GM19463 (cell line): ENCODE measurements at regions not wholly inside any gene's neighbourhood (a gene's known extent, or its start where the extent isn't known, plus 50 kb on each side); places are given as distances from the start of the nearest gene placed in this dataset.
"Not testable (repeated sequence)": the region's sequence is repeated elsewhere in the genome, so short reads cannot be mapped to it uniquely, and the experiment has no call there.

ENCODE experiments used
- ATAC-seq: cut with Tn5 transposase; IDR thresholded peaks from one replicate; pipeline ENCODE4 v1.9.1; 2021; ENCODE audit warnings: mild to moderate bottlenecking, moderate library complexity; ENCODE audit not compliant: unreplicated experiment

DNA sequence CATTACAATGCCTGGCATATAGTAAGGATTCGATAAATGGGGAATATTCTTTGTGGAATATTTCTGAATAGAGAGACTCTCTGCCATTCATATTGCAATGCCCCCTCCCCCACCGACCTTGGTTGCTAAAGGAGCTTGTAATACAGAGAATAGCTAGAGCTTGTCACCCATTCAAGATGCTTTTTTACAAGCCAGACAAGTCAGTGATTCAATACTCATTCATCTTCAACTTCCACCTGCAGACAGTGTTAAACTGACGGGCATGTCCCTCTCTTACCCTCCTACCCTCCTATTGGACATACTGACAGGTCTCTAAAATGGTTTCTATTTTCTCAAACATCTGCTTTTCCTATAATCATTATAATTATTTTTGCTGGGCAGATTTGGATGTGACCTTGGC, 257.4 kb downstream of the KCNJ2 start:
- no peak for ATAC-seq

DNA sequence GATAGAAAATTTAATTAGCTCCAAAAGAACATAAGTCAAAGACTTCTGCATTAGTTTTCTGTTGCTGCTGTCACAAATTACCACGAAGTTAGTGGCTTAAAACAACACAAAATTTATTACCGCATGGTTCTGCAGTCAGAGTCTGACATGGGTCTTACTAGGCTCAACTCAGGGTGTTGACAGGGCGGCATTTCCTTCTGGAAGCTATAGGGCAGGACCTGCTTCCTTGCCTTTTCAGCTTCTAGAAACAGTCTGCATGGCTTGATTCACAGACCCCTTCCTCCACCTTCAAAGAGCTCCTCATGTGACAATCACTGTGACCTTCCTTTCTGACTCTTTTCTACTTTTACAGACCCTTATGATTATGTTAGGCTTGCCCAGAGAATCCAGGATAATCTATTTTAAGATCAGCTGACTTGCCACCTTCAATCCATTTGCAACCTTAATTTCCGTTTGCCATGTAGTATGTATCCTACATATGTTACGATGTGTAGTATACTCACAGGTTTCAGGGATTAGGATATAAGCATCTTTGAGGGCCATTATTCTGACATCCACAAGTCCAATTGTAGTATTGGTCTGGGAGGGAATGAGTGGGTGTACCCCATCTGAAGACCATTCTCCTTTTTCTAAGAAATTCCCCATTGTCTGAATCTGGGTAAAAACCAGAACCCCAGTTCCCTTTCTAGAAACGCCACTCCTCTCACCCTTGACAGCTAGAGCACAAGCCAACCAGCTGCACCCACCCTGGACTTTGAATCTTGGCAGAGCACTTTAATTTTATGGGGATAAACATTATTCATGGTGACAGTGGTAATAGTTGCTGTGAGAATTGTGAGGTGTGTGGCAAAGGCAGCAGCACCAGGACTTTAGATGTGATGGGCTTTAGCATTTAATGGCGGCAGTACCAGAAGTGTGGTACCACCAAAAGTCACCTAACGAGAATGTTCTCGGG, 265.5 kb downstream of the KCNJ2 start:
- no peak for ATAC-seq

DNA sequence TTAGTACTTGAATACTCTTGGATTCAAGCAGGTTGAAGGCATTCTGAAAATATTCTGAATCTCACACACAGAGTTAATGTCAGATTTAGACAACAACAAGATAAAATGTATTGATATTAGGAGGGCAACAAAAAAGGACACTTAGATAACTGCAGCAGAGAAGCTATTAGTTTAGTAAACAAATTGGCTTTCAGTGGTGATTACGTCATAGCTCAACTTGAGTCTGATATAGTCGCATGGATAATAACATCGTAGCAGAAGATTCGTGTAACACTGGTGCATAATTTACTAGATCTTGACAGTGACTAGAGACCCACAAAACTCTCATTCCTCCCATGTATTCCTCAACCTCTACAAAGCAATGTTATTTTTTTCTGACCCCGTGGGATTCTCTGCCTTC, 268.3 kb downstream of the KCNJ2 start:
- ATAC-seq, result no peak

DNA sequence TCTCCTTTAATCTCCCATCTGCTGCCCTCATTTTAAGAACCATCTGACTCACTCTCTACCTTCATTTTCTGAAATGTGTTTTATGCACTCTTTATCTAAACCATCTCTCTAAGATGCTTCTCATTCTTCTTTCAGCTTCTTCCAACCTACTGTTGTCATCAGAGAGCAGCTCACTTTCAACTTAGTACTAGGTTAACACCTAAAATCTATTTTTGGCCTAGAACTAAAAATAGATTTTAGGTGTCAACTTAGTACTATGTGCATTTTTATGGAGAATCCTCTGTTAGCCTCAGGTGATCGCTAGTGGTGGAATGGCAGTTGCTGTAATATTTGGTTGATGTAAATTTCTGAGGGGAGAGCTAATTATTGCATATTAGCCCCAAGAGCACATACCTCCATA, 277.1 kb downstream of the KCNJ2 start:
- no peak for ATAC-seq

DNA sequence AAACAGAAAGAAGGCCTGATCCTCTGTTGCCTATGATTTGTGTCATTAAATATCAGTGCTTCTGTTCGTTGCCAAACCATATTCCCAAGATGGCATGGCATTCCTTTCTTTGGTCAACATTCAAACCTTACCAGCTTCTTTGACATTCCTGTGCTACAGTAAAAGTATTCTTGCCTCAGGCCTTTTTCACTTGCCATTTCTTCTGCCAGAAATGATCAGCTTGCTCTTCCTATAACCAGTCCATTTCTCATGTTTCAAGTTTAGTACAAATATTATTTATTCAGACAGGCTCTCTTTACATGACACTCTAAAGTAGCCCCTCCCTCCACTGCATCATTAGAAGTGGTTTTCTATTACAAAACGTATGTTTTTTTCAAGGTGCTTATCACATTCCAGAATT, 278.3 kb downstream of the KCNJ2 start:
- ATAC-seq, result no peak

DNA sequence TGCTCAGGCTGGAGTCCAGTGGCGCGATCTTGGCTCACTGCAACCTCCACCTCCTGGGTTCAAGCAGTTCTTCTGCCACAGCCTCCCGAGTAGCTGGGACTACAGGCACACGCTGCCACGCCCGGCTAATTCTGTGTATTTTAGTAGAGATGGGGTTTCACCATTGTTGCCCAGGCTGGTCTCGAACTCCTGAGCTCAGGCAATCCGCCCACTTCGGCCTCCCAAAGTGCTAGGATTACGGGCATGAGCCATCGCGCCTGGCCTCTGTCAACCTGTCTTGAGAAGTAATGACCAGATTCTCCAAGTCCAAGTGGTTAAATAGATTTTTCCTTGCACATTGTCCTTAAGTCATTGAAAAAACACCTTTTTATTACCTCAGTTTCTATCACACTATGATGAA, 283.7 kb downstream of the KCNJ2 start:
- ATAC-seq, result not testable (repeated sequence)

DNA sequence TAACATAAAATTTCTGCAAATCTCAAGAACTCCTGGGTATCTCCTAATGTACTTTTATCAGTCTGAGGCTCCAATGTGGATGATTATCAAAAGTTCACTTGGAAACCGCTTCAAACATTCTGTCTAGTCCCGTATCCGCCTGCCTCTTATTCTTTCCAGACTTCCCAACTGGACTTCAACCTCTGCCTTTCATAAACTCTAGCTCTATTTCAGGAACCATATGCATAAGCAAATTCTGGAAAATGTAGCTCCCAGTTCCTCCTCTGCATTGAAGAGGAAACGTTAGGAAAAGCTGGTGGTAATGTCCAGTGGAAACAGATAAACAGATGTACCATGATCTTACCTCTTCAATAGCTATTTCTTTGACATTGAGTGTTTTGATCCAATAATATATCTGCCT, 285.0 kb downstream of the KCNJ2 start:
- ATAC-seq, result no peak

DNA sequence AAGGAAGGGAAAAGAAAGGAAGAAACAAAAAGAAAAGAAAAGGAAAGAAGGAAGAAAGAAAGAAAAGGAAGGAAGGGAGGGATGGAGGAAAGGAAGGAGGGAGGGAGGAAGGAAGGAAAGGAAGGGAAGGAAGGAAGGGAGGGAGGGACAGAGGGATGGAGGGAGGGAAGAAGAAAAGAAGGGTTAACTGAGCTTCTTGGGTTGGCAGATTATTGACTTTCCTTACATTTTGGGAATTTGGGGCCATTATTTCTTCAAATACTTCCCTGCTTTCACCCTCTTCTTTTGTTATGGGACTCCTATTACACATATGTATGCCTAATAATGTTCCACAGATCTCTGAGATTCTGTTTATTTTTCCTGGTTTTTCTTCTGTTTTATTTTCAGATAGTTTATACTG, 285.6 kb downstream of the KCNJ2 start:
- no peak for ATAC-seq

DNA sequence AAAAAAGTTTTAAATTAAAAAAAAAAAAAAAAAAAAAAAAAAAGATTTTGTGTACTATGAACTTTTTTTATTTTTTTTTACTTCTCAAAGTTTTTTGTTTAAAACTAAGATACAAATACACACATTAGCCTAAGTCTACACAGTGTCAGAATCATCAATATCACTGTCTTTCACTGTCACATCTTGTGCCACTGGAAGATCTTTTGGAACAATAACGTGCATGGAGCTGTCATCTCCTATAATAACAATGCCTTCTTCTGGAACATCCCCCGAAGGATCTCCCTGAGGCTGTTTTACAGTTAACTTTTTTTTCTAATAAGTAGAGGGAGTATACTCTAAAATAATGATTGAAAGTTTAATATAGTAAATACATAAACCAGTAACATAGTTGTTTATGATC, 295.7 kb downstream of the KCNJ2 start:
- ATAC-seq, result no peak

DNA sequence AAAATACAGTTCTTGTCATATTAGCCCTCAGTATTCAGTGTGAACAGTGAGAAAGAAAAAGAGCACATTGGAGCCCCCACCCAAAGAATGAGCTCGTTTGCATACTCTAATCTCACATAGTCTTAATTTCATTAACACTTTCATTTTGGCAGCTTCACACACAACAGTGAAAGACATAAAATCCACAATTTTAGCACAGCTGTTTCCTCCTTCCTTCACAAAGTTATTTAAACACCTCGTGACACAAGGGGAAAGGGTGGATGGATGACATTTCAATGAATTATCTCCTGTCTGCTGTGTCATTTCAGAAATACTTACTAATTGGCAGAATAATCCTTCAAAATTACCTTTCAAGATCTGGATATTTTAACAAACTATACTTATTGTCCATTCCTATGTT, 299.3 kb downstream of the KCNJ2 start:
- ATAC-seq, result no peak

DNA sequence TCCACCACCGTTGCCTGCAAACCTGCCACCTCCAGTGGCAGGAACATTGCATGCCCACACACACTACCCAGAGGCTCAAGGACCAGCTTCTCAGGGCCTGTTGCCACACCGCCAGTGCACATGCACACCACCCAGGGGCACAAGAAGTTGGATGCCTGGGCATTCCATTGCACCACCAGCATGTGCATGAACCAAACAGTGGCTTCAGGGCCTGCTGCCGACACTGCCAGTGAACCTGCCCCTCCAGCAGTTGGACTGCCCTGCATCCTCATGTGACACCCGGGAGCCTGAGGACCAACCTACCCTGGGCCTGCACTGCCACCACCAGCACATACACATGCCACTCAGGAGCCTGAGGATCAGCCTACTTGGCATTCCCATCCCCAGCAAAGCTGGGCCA, 303.7 kb downstream of the KCNJ2 start:
- ATAC-seq, result no peak

DNA sequence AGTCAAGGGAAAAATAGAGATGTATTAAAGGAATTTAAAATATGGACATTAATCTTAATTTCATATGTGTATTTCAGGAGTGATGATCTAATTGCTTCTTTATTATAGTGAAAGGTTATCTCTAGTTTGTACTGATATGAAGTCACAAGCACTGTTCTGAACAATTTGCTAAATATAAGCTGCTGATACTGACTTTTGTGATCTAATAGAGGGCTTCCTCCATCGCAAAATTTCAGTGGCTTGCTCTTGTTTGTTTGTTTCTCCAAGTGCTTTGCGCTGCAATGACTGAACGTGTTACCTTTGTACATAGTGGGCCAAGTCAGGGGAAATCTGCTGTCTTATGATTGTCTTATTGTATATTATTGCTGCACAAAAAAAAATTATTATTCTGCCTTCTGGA, 307.0 kb downstream of the KCNJ2 start:
- no peak for ATAC-seq

DNA sequence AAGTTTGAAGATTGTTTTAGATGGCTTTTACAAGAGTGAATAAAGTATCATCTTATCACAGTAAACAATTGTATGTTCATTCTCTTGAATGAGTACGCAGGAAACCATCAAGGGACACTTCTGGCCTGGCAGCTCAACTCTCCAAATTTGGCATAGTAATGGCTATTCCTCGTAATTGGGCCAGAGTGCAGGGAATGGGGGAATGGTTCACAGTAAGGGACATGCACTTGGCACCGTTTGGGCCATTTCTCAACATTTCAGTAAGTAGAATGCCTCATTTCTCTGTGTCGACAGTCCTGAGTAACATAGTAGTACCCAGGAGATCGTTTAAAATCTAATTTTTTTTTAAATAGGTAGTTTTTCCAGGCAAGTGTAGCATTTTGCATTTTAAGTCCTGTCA, 309.6 kb downstream of the KCNJ2 start:
- ATAC-seq, result no peak

DNA sequence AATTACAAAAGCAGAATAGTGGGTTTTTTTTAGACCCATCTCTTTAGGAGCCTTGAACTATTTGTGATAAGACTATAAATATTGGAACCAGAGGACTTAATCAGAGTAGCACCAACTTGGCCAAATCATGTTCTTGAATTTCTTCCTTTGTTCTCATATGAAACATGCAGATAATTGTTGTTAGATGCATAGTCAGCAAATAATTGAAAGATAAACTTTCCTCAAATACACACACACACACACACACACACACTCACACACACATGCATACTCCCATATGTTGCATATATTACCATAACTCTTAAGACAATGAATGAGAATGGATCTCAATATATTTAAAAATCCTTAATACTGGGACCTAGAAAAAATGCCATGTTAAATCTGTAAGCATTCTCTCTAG, 310.4 kb downstream of the KCNJ2 start:
- ATAC-seq, result no peak

DNA sequence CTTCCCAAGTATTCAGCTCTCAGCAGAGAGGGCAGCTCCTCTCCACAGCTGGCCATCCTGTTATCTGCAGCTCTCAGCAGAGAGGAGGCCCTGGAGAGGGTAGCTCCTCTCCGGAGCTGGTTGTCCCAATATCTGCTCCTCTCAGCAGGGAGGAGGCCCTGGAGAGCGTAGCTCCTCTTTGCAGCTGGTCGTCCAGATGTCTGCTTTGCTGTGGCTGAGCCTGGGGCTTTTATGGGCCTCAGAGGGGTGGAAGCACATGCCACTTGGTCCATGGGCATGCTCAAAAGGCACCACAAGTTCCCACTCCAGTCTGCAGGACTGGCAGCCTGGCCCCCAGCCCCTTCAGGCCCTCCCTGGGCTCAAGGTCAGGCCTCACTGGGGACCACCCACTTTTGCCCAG, 314.3 kb downstream of the KCNJ2 start:
- no peak for ATAC-seq

DNA sequence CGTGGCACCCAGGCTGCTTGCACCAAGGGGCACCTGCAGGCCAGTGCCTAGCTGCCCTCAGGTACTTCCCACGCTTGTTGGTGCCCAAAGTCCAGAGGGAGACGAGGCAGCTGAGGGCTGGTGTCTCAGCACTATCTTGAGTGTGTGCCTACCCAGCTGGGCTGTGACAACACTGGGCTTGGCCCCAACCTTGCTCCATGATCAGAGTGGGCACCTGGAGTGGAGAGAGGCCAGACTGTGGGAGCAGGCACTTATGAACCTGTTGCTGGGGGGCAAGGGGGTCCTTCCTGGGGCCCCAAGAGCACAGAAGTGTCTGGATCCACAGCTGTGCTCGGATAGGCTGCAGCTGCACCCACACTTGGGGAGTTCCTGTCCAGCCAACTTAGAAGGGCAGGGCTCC, 314.7 kb downstream of the KCNJ2 start:
- ATAC-seq, result no peak

DNA sequence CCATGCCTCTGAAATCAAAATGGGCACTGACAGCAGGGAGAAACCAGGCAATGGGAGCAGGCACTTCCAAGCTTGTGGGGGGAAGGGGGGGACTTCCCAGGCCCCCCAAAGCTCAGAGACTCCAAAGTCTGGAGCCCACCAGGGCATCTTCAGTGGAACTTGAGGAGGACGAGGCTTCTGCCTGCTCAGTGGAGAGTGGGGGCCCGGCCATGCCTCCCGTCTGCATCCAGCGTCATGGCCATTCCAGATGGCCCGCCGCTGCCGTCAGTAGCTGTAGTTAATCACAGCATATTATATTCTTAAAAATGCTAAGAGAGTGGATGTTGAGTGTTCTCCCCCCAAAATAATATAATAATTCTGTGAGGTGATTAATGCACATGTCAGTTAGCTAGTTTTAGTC, 315.2 kb downstream of the KCNJ2 start:
- ATAC-seq, result no peak

DNA sequence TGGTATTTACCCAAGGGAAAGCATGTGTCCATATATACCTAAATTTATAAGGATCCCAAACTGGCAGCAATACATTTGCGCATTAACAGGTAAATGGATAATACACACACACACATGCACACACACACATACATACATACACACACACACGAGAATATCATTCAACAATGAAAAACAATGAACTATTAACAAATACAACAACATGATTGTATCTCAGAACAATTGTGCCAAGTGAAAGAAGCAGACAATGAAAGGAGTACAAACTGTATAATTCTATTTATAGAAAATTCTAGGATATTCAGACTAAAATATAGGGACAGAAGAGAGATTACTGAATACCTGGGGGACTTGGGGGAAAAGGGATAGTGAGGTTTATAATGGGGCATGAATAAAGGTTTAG, 323.0 kb downstream of the KCNJ2 start:
- no peak for ATAC-seq

DNA sequence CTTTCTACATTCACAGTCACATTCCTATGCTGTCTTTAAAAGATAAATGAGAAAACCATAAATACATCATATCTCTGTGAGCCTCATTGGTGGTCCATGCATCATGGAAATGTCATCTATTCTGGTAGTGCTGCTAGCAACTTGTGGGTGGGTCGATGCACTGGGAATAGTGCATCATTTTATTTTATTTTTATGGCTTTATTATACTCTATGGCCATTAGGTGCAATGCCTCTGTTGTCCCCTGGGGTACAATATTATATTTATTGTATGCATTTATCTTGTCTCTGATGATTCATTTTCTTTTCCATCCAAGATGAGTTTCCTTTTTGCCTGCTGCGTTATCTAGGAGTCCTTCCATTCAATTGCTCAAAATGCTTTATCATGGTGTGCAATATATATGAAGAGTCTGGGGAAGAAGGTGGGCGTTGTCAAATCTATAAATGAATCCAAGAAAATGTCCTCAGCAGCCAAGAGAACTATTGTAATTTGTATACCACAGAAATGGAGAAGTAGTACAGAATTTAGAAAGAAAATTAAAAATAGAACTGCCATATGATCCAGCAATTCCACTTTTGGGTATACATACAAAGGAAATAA, 324.0 kb downstream of the KCNJ2 start:
- ATAC-seq, result no peak

DNA sequence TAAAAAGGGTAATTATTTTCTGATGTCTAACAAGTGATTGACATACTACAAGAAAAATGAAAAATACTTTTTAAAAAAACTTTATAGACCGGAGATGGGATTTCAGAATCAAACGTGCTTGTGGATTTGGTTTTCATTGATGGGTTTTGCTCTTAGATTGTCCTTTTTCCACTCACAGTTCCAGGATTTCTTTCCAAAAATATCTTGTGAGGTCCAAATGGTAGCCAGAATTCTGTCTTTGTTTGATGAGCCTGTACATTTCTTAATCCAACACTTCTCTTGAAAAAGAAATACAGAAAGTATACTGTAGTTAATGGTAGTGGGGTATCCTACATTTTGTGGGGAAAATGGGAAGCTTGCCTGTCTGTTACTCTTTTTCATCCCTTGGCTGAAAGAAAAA, 329.3 kb downstream of the KCNJ2 start:
- no peak for ATAC-seq

DNA sequence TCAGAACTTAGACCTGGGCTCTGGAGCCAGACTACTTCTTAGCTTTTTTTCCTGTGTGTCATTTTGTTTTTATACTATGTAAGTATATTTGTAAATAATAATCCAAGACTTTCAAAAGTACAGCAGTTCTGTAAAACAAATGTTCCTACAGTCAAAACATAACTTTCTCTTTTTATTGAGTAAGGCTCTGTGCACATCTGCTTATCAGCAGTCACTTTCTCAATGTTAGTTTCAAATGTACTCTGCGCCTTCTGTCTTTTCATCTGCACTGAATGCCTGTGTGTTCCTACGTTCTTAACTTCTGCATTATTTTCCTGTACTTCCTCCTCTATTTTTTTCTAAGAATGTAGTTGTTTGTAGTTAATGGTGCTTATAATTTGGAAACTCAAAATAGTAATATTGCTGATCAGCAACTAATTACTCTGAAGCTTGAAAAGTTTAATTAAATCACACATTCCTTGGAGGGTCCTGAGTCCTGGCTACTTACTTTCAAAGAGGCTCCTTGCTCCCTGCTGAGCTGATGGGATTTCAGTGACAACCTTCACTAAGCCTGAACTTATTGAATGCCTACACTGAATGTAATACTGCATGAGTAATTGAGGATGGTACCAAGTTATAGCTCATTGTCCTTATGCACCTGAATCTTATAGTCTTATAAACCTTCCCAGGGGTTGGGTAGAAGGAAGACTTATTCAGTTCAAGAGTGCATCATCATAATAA, 329.9 kb downstream of the KCNJ2 start:
- ATAC-seq, result no peak

DNA sequence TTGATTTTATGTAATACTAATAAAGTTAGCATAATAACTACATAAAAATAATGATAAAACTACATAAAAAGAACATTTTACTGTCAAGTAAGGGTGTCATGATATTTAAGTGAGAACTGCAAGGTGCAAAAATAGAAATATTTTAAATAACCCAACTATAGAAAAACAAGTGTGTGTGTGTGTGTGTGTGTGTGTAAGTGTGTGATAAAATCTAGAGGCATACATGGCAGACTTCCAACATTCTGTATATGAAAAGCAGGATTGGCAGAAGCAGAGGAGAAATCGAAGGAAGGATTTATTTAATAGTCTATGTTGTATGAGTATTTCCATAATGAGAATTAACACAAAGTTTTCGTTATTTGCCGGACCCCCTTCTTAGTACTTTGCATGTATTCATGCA, 334.1 kb downstream of the KCNJ2 start:
- ATAC-seq, result no peak
